ENCODE measurements at regions not wholly inside any gene's neighbourhood (a gene's known extent, or its start where the extent isn't known, plus 50 kb on each side); places are given as distances from the start of the nearest gene placed in this dataset.

DNA sequence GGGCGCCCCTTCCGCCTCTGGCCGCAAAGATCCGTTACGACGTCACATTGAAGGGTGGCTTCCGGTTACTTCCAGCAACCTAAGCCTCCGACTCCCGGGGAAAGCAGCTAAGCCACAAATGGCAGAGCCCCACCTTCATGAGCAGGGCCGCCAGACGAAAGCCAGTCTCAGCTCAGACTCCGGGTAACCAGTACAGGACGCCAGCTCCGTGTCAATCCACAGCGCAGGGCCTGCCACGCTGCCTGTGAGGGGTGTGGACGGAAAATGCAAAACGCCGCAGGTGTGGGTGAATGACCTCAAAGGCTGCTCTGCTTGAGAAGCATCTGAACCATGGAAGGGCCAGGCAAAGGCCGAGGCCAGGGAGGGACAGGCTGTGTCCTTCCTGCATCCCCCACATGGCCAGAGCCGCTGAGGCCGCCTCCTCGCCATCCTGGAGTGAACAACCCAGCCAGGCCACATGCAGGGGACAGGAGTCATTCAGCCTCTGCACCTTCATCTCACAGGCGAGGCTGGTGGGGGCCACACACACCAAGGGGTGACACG is 53.5 kb upstream of the PPP2R2D start:
- peak; percentile 39 for DNase-seq (ENCODE audit: low spot score)

DNA sequence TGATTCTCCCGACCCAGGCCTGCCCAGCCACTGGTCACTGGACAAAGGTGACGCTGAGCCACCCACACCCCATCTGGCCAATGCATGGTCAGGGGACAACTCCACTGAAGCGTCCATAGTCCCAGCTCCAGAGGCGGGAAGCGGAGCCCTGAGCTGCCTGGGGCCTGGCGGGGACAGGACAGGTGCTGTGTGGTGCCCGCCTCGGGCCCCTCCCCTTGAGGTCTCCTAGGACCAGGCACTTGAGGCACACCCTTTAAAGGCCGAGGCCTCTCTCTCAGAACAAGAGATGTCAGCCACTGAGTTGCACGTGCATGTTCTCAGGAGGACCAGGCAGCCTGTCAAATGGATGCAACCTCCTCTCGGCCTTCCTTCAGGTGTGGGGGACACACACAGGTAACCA is 52.5 kb upstream of the PPP2R2D start:
- peak; percentile 34 for DNase-seq (ENCODE audit: low spot score)

DNA sequence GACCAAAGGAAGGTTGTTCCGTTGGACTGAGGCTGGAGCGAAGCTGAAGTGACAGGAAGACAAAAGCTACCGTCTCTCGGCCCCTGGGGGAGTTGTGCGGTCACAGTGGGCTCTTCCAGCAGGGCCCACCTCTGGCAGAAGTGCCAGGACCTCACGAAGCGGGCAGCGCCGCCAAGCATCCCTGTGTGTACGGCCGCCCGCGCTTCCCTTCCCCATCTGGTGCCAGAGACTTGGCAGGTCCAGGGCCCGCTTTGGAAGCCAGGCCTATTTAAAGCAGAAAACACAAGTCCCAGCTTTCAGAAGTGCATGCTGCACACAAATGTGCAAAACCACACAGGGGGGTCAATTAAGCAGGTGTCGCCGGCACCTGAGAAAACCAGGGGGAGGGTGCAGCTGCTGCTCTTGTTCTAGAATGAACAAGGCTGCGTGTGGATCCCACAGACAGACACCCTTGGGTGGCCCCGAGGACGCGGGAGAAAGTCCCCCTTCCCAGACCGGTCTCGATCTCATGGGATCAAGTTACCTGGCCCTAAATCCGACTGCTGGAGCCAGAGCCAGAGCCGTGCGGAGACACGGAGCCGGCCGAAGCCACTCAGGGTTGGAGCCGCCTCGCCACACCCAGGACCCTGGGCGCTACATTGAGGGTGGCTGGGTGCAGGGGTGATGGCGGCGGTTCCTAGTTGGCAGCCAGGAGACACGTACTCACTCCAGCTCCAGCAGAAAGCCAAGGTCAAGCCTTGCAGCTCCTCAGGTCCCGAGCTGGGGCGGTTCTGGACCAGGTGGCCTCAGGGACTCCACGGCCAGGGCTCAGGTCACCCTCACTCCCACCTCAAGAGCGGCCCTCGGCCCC is 51.8 kb upstream of the PPP2R2D start:
- DNase-seq (ENCODE audit: low spot score) = peak; percentile 39

DNA sequence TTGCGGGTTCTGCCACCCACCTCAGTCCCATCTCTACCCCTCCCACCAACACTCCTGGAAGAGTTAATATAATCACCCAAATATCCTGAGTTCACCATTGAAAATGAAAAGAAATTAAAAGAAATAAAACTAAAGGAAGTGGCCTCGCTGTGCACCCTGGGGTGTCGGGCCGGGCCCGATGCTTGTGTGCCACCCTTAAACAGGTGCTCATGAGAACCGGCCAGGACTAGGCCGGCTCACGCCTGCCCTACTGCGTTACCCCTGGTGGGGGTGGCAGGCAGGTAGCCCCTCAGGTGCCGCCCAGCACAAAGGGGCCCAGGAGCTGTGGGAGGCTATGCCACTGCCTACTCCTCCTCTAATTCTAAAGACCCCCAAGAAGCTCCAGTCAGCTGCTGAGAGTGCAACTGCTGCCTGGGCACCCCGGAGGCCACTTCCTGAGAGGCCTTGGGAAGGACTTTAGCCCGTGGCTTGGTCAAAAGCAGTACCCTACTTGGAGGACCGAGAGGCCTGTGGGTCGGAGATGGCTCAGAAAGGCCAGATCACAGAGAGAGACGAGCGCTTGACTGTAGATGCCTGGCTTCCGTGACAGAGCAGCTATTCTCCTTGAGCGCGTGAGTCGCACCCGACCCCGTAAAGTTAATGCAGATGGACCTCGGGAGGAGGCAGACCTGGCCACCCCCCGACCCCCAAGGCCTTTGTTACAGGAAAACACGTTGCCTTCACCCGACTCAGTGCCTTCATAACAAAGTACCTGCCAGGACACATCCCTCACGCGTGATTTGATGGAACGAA is 51.0 kb upstream of the PPP2R2D start:
- peak; percentile 32 for DNase-seq (ENCODE audit: low spot score)

DNA sequence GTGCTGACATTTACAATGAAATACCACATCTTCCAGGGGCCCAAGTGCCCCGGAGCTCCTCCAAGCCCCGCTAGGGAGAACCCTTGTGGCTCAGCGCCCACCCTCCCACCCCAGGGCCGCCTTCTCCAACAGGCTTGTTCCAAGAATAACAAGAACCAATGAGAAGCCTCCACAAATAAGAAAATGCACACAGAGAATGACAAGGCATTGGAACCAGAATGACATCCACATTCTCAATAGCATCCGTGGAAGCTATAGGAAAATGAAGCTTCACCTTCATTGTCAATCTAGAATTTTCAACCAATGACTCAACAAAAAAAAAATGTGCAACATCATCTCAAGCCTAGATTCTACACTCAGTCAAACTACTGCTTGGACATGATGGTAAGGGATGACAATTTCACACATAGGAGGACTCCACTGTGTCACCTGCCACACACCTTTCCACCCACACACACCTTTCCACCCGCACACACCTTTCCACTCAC is 50.4 kb upstream of the PPP2R2D start:
- DNase-seq (ENCODE audit: low spot score) = no peak
